Suprapubic skin (tissue), 4 donors: ENCODE measurements at regions not wholly inside any gene's neighbourhood (a gene's known extent, or its start where the extent isn't known, plus 50 kb on each side); places are given as distances from the start of the nearest gene placed in this dataset.

Experiments
- DNase-seq, 2 donors: peaks; one replicate each; pipeline ENCODE4 v3.0.0-alpha.2; 2019; ENCODE audit warnings: low spot score in 2 of 2
- H3K27ac ChIP-seq: fragments of 200-600 bp; sonication (generic); one replicate; pipeline ENCODE4 v1.5.1; 2019
- H3K27me3 ChIP-seq: fragments of 200-600 bp; sonication (generic); one replicate; pipeline ENCODE4 v1.5.1; 2019
- H3K36me3 ChIP-seq: fragments of 200-600 bp; sonication (generic); one replicate; pipeline ENCODE4 v1.5.1; 2019
- H3K4me1 ChIP-seq: fragments of 200-600 bp; sonication (generic); one replicate; pipeline ENCODE4 v1.5.1; 2019
- H3K4me3 ChIP-seq: fragments of 200-600 bp; sonication (generic); one replicate; pipeline ENCODE4 v1.5.1; 2019; ENCODE audit warnings: mild to moderate bottlenecking
- H3K9me3 ChIP-seq: fragments of 200-600 bp; sonication (generic); one replicate; pipeline ENCODE4 v1.5.1; 2019
- CTCF ChIP-seq, 2 donors: fragments of 200-600 bp in 1 of 2; fragments of 450-650 bp in 1 of 2; sonication (generic) in 1 of 2; IDR thresholded peaks; one replicate each; pipeline ENCODE4 v1.5.1; 2016 to 2019; ENCODE audit warnings: antibody characterized with exemption in 2 of 2, mild to moderate bottlenecking in 1 of 2, moderate library complexity in 1 of 2
- EP300 ChIP-seq: sonication (generic); formaldehyde crosslinking; IDR thresholded peaks from one replicate; pipeline ENCODE4 v1.6.1; 2017; ENCODE audit warnings: antibody characterized with exemption
- POLR2A ChIP-seq, 2 donors: fragments of 450-650 bp; IDR thresholded peaks; one replicate each; pipeline ENCODE4 v1.6.1; 2017; ENCODE audit warnings: antibody characterized with exemption in 2 of 2, mild to moderate bottlenecking in 2 of 2, moderate library complexity in 2 of 2
- POLR2AphosphoS5 ChIP-seq, 3 donors: sonication (generic); formaldehyde crosslinking; IDR thresholded peaks; one replicate each; pipeline ENCODE4 v1.6.1; 2017; ENCODE audit warnings: antibody characterized with exemption in 3 of 3
- WGBS: methylation state at CpG from one replicate; pipeline ENCODE4 v1.1.5; 2018; 5-methylcytosine and 5-hydroxymethylcytosine counted together

DNA sequence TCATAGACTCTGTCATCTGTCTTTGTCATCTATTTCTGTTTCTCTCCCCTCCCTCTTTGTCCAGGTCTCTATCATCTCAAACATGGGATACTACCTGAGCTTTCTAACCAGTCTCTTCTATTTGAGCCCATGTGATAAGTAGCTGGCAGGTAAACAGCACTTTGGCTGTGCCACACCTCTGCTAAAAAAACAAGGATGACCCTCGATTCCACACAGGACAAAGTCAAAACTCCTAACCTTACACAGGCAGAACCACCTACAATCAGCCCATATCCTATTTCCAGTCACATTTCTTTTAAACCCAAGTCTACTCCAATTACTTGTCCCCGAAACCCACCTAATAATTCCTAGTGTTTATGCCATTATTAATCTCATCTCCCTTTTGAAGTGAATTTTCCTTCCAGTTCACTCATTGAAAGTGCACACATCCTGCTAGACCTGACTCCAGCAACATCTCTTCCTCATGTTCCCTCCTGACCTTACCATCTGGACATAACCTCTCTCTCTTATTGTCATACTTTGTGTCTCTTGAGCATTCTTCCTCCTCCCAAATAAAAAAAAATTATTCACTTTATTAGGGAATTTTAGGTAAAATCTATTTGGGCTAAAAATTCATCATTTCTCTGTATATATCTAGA is 256.1 kb upstream of the ONECUT1 start:
- Histone ChIP-seq H3K27me3 (no peaks in the 10 kb centered on the region), H3K36me3 (no peaks in the 10 kb centered on the region), H3K4me3 (no peak overlapping the region), H3K27ac (no peak overlapping the region), H3K4me1 (no peaks in the 10 kb centered on the region), H3K9me3 (peaks cover 4% of the 10 kb centered on the region)
- DNase-seq, result no peak
- WGBS, result 71% methylated on average over 2 of the region's 2 CpGs
- no peak for TF ChIP-seq CTCF (IDR thresholded peaks at IDR 0.05)

DNA sequence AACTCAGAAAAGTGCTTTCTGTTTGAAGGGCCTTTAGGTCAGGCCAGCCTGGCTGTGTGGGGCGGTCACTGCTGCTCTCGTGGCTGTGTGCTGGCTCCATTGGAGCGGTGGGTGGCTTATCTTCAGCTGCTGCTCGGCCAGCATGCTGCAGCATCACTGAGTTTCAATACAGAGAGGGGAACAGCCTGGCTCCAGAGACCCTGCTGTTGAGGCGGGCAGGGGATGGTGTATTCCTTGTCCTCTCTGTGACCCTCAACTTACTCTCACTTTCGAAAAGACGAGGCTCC is 248.5 kb upstream of the ONECUT1 start:
- Histone ChIP-seq H3K27me3 (no peaks in the 10 kb centered on the region), H3K36me3 (no peaks in the 10 kb centered on the region), H3K4me3 (no peak overlapping the region), H3K27ac (no peak overlapping the region), H3K9me3 (peaks cover 4% of the 10 kb centered on the region), H3K4me1 (no peaks in the 10 kb centered on the region)
- TF ChIP-seq EP300, result no peak
- no peak for TF ChIP-seq CTCF (IDR thresholded peaks at IDR 0.05)
- no peak for TF ChIP-seq POLR2A (IDR thresholded peaks at IDR 0.05)
- TF ChIP-seq POLR2AphosphoS5 (IDR thresholded peaks at IDR 0.05), result no peak
- DNase-seq, result no peak
- WGBS, result 81% methylated on average over 3 of the region's 7 CpGs

DNA sequence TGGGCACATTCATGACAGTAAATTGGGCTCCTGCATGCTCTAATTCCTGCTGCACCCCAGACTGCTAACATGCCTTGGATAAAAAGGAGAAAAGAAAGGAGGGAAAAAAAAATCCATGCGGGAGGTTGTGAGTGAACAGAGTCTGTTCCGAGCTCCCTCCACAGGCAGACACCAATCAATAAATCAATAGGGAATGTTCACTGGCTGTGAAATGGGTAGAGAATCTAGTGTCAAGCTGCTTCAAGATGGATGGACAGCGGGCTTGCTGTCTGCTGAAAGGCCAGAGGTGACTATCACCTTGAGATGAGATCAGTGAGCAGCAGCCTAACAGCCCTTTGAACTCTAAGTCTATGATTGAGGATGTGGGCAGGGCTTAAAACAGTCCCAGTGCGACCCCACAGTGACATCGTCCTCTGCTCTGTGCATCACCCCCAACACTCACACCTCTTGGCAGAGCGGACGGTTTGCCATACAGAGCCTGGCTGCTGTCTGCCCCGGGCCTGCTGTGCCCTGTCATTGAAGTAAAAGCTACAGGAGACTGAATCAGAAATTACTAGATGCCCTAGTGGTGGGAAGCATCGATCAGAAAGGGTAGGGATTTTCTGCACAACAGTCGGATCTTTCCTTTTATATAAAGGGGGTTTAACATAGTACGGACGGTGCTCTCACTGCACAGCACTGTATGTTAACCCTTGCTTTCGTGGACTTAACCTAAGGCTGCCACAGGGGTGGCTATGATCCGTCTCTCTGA is 247.9 kb upstream of the ONECUT1 start:
- Histone ChIP-seq H3K27me3 (no peaks in the 10 kb centered on the region), H3K36me3 (no peaks in the 10 kb centered on the region), H3K4me3 (no peak overlapping the region), H3K9me3 (peaks cover 4% of the 10 kb centered on the region), H3K4me1 (no peaks in the 10 kb centered on the region), H3K27ac (no peak overlapping the region)
- WGBS, result 61% methylated on average over 13 of the region's 14 CpGs
- no peak for DNase-seq
- TF ChIP-seq POLR2AphosphoS5 (IDR thresholded peaks at IDR 0.05), result no peak
- TF ChIP-seq POLR2A (IDR thresholded peaks at IDR 0.05), result no peak
- TF ChIP-seq EP300, result no peak
- no peak for TF ChIP-seq CTCF (IDR thresholded peaks at IDR 0.05)

GRCh38 chr15:53036641-53037040 is 246.5 kb upstream of the ONECUT1 start:
- H3K4me3 ChIP-seq, result no peak overlapping the region
- H3K27me3 ChIP-seq, result no peaks in the 10 kb centered on the region
- no peaks in the 10 kb centered on the region for H3K9me3 ChIP-seq
- no peak for DNase-seq
- no peak for TF ChIP-seq EP300
- H3K27ac ChIP-seq, result no peak overlapping the region
- WGBS, result 73% methylated on average over 2 of the region's 2 CpGs
- H3K4me1 ChIP-seq, result no peaks in the 10 kb centered on the region
- H3K36me3 ChIP-seq, result no peaks in the 10 kb centered on the region

- H3K4me3 ChIP-seq, result no peak overlapping the region
- DNase-seq, result no peak
- H3K4me1 ChIP-seq, result no peaks in the 10 kb centered on the region
- WGBS, result 88% methylated on average over 4 of the region's 4 CpGs
- H3K36me3 ChIP-seq, result no peaks in the 10 kb centered on the region
- H3K27me3 ChIP-seq, result no peaks in the 10 kb centered on the region
- H3K27ac ChIP-seq, result no peak overlapping the region
- TF ChIP-seq POLR2AphosphoS5 (IDR thresholded peaks at IDR 0.05), result no peak
- no peak for TF ChIP-seq POLR2A (IDR thresholded peaks at IDR 0.05)
- TF ChIP-seq CTCF (IDR thresholded peaks at IDR 0.05), result no peak
- TF ChIP-seq EP300, result no peak
- no peaks in the 10 kb centered on the region for H3K9me3 ChIP-seq
Observed at GRCh38 chr15:53034767-53035245, 244.7 kb upstream of the ONECUT1 start.
